K562 (cell line): ENCODE measurements at regions not wholly inside any gene's neighbourhood (a gene's known extent, or its start where the extent isn't known, plus 50 kb on each side); places are given as distances from the start of the nearest gene placed in this dataset.

Experiments used
- CEBPZ ChIP-seq: fragments of 150-350 bp; IDR thresholded peaks from 2 replicates; pipeline ENCODE4 v1.6.1; 2014; ENCODE audit warnings: low read depth, mild to moderate bottlenecking, low read length, borderline replicate concordance
- CTCF ChIP-seq, 3 experiments: IDR thresholded peaks in 2 of 3; conservative IDR thresholded peaks in 1 of 3; 2 replicates each; pipeline ENCODE4 v1.5.1; 2011 to 2012; ENCODE audit warnings: low read length in 3 of 3, mild to moderate bottlenecking in 3 of 3, control low read depth in 2 of 3, improper control_type of control experiment in 1 of 3, inconsistent platforms in 1 of 3, low read depth in 1 of 3, mixed read lengths in 1 of 3, moderate library complexity in 1 of 3; ENCODE audit not compliant: insufficient read depth in 2 of 3
- E2F1 ChIP-seq: sonication (generic); formaldehyde crosslinking; IDR thresholded peaks from 2 replicates; pipeline ENCODE4 v1.8.1; 2023; ENCODE audit warnings: mild to moderate bottlenecking, missing genetic modification reagents, moderate library complexity
- HINFP ChIP-seq: fragments of 450-650 bp; conservative IDR thresholded peaks from 2 replicates; pipeline ENCODE4 v1.6.1; 2016; ENCODE audit warnings: missing genetic modification characterization, low read depth, mild to moderate bottlenecking, control low read depth, missing compliant biosample characterization
- HNRNPK ChIP-seq: fragments of 200-400 bp; formaldehyde crosslinking; IDR thresholded peaks from one replicate; pipeline ENCODE4 v1.6.1; 2018; ENCODE audit warnings: mild to moderate bottlenecking, low read depth, low read length; ENCODE audit not compliant: poor library complexity, severe bottlenecking
- HNRNPL ChIP-seq: fragments of 200-400 bp; formaldehyde crosslinking; IDR thresholded peaks from 2 replicates; pipeline ENCODE4 v1.6.1; 2017; ENCODE audit warnings: low read depth, mild to moderate bottlenecking, low read length
- MTF1 ChIP-seq: fragments of 250-450 bp; sonication (Bioruptor Pico); IDR thresholded peaks from 2 replicates; pipeline ENCODE4 v1.9.0; 2021; ENCODE audit warnings: moderate library complexity, mild to moderate bottlenecking, inconsistent platforms, borderline replicate concordance
- NR0B1 ChIP-seq: fragments of 450-650 bp; IDR thresholded peaks from one replicate; pipeline ENCODE4 v1.6.1; 2018; ENCODE audit warnings: mild to moderate bottlenecking, moderate library complexity; ENCODE audit not compliant: partially characterized antibody
- PCBP1 ChIP-seq: fragments of 200-400 bp; formaldehyde crosslinking; IDR thresholded peaks from 2 replicates; pipeline ENCODE4 v1.6.1; 2018; ENCODE audit warnings: mild to moderate bottlenecking, low read depth, low read length; ENCODE audit not compliant: poor library complexity, severe bottlenecking
- POLR2AphosphoS5 ChIP-seq: IDR thresholded peaks from 2 replicates; pipeline ENCODE4 v1.6.1; 2011; ENCODE audit warnings: mild to moderate bottlenecking, low read depth, low read length, moderate library complexity; ENCODE audit not compliant: control insufficient read depth, insufficient read depth
- RBFOX2 ChIP-seq: fragments of 200-400 bp; formaldehyde crosslinking; IDR thresholded peaks from 2 replicates; pipeline ENCODE4 v1.6.1; 2017; ENCODE audit warnings: low read depth, mild to moderate bottlenecking, low read length, moderate library complexity
- RCOR1 ChIP-seq, 2 experiments: IDR thresholded peaks; 2 replicates each; pipeline ENCODE4 v1.6.1; 2012; ENCODE audit warnings: low read depth in 2 of 2, low read length in 2 of 2, borderline replicate concordance in 1 of 2, improper control_type of control experiment in 1 of 2

- TF ChIP-seq HINFP (tag): no peak
- no peak for TF ChIP-seq HNRNPL
- TF ChIP-seq POLR2AphosphoS5: no peak
- TF ChIP-seq CTCF (IDR thresholded peaks at IDR 0.05 in 2 of 3, conservative IDR thresholded peaks at IDR 0.05 in 1 of 3; ENCODE audit: insufficient read depth in 2 of 3, low read depth in 1 of 3, low read length in 3 of 3): no peak
- TF ChIP-seq RBFOX2: no peak
- TF ChIP-seq E2F1 (CRISPR knock-in tag): no peak
- no peak for TF ChIP-seq PCBP1
- no peak for TF ChIP-seq RCOR1 (IDR thresholded peaks at IDR 0.05; ENCODE audit: borderline replicate concordance in 1 of 2, low read depth in 2 of 2, low read length in 2 of 2)
- no peak for TF ChIP-seq CEBPZ
- no peak for TF ChIP-seq HNRNPK
- TF ChIP-seq MTF1 (CRISPR knock-in tag): no peak
- TF ChIP-seq NR0B1: no peak
Measured at GRCh38 chr6:79833964-79834284, 113.4 kb downstream of the ELOVL4 start.
